Stomach (tissue), 4 donors: ENCODE measurements at regions not wholly inside any gene's neighbourhood (a gene's known extent, or its start where the extent isn't known, plus 50 kb on each side); places are given as distances from the start of the nearest gene placed in this dataset.

ENCODE experiments used
- EP300 ChIP-seq: sonication (generic); formaldehyde crosslinking; IDR thresholded peaks from one replicate; pipeline ENCODE4 v1.6.1; 2017; ENCODE audit warnings: antibody characterized with exemption
- POLR2A ChIP-seq, 4 donors: fragments of 450-650 bp; IDR thresholded peaks; one replicate each; pipeline ENCODE4 v1.6.1; 2016; ENCODE audit warnings: antibody characterized with exemption in 4 of 4, control low read depth in 2 of 4, mild to moderate bottlenecking in 1 of 4, moderate library complexity in 1 of 4
- POLR2AphosphoS5 ChIP-seq, 3 donors: sonication (generic); formaldehyde crosslinking; IDR thresholded peaks; one replicate each; pipeline ENCODE4 v1.6.1; 2016; ENCODE audit warnings: antibody characterized with exemption in 3 of 3
- TF ChIP-seq, protein P1 (sequence below), 7 experiments: fragments of 450-650 bp in 4 of 7; fragments of 200-600 bp in 3 of 7; sonication (generic) in 3 of 7; IDR thresholded peaks; one replicate each; pipeline ENCODE4 v1.5.1; 2016 to 2019; ENCODE audit warnings: antibody characterized with exemption in 7 of 7, control low read depth in 2 of 7, mild to moderate bottlenecking in 1 of 7

DNA sequence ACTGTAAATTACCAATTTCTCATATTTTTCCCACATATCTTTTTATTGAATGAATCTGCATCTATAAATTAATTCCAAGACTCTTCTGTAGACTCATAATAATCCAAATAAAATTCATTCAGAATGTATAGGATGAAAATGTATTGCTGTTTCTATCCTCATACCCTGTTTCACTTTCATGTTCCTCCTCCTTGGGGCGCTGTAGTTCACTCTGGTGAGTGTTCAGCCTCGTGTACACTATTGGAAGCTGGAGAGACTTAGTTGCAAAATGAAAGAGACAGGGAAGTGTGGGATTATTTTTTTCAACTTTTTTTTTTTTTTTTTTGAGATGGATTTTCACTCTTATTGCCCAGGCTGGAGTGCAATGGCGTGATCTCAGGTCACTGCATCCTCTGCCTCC, 296.1 kb downstream of the TLL1 start:
- TF ChIP-seq, protein P1, sequence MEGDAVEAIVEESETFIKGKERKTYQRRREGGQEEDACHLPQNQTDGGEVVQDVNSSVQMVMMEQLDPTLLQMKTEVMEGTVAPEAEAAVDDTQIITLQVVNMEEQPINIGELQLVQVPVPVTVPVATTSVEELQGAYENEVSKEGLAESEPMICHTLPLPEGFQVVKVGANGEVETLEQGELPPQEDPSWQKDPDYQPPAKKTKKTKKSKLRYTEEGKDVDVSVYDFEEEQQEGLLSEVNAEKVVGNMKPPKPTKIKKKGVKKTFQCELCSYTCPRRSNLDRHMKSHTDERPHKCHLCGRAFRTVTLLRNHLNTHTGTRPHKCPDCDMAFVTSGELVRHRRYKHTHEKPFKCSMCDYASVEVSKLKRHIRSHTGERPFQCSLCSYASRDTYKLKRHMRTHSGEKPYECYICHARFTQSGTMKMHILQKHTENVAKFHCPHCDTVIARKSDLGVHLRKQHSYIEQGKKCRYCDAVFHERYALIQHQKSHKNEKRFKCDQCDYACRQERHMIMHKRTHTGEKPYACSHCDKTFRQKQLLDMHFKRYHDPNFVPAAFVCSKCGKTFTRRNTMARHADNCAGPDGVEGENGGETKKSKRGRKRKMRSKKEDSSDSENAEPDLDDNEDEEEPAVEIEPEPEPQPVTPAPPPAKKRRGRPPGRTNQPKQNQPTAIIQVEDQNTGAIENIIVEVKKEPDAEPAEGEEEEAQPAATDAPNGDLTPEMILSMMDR (IDR thresholded peaks at IDR 0.05) = no peak
- no peak for TF ChIP-seq POLR2A (IDR thresholded peaks at IDR 0.05)
- no peak for TF ChIP-seq EP300
- no peak for TF ChIP-seq POLR2AphosphoS5 (IDR thresholded peaks at IDR 0.05)
